H9 (cell line): ENCODE measurements at regions not wholly inside any gene's neighbourhood (a gene's known extent, or its start where the extent isn't known, plus 50 kb on each side); places are given as distances from the start of the nearest gene placed in this dataset.

ENCODE experiments used
- DNase-seq: peaks from one replicate; pipeline ENCODE4 v3.0.0-alpha.2; 2017
- H2AFZ ChIP-seq: one replicate; pipeline ENCODE4 v1.6.1; 2013; ENCODE audit warnings: mild to moderate bottlenecking, low read length, control low read depth, moderate library complexity
- H2AK5ac ChIP-seq: 2 replicates; pipeline ENCODE4 v1.6.1; 2013; ENCODE audit warnings: low read length, control low read depth, mixed read lengths; ENCODE audit not compliant: insufficient read length
- H2BK120ac ChIP-seq: one replicate; pipeline ENCODE4 v1.6.1; 2013; ENCODE audit warnings: low read depth, mild to moderate bottlenecking, low read length, control low read depth, inconsistent platforms; ENCODE audit not compliant: poor library complexity, severe bottlenecking
- H2BK12ac ChIP-seq: 2 replicates; pipeline ENCODE4 v1.6.1; 2013; ENCODE audit warnings: low read length, control low read depth, mixed read lengths, low read depth; ENCODE audit not compliant: insufficient read length
- H2BK15ac ChIP-seq: 2 replicates; pipeline ENCODE4 v1.6.1; 2013; ENCODE audit warnings: low read depth, low read length, control low read depth
- H2BK20ac ChIP-seq: one replicate; pipeline ENCODE4 v1.6.1; 2013; ENCODE audit warnings: low read depth, mild to moderate bottlenecking, low read length, control low read depth, inconsistent platforms; ENCODE audit not compliant: poor library complexity, severe bottlenecking
- H2BK5ac ChIP-seq: 2 replicates; pipeline ENCODE4 v1.6.1; 2013; ENCODE audit warnings: low read length, control low read depth, mixed read lengths; ENCODE audit not compliant: insufficient read length
- H3K14ac ChIP-seq: 2 replicates; pipeline ENCODE4 v1.6.1; 2013; ENCODE audit warnings: low read length, control low read depth; ENCODE audit not compliant: insufficient read depth
- H3K18ac ChIP-seq: 2 replicates; pipeline ENCODE4 v1.6.1; 2013; ENCODE audit warnings: low read depth, mild to moderate bottlenecking, mixed read lengths, low read length, control low read depth; ENCODE audit not compliant: insufficient read length
- H3K23ac ChIP-seq: 2 replicates; pipeline ENCODE4 v1.6.1; 2013; ENCODE audit warnings: low read length, control low read depth, mixed read lengths, low read depth; ENCODE audit not compliant: insufficient read length
- H3K23me2 ChIP-seq: 2 replicates; pipeline ENCODE4 v1.6.1; 2013; ENCODE audit warnings: low read depth, mild to moderate bottlenecking, mixed read lengths, low read length, control low read depth; ENCODE audit not compliant: insufficient read length, poor library complexity, severe bottlenecking
- H3K27ac ChIP-seq: 2 replicates; pipeline ENCODE4 v1.5.1; 2013; ENCODE audit warnings: low read length, control low read depth, mixed read lengths, low read depth; ENCODE audit not compliant: insufficient read length
- H3K27me3 ChIP-seq: 2 replicates; pipeline ENCODE4 v1.6.1; 2013; ENCODE audit warnings: low read length, control low read depth, inconsistent platforms; ENCODE audit not compliant: insufficient read depth
- H3K4ac ChIP-seq: 2 replicates; pipeline ENCODE4 v1.6.1; 2013; ENCODE audit warnings: low read depth, mild to moderate bottlenecking, control low read depth, inconsistent platforms, low read length, moderate library complexity
- H3K4me1 ChIP-seq: 2 replicates; pipeline ENCODE4 v1.6.1; 2013; ENCODE audit warnings: low read length, control low read depth, inconsistent platforms; ENCODE audit not compliant: insufficient read depth
- H3K4me2 ChIP-seq: 2 replicates; pipeline ENCODE4 v1.6.1; 2013; ENCODE audit warnings: low read length, control low read depth, mixed read lengths; ENCODE audit not compliant: insufficient read length, insufficient read depth
- H3K56ac ChIP-seq: 2 replicates; pipeline ENCODE4 v1.6.1; 2013; ENCODE audit warnings: low read depth, mild to moderate bottlenecking, mixed read lengths, low read length, control low read depth; ENCODE audit not compliant: insufficient read length
- H3K79me1 ChIP-seq: 2 replicates; pipeline ENCODE4 v1.6.1; 2013; ENCODE audit warnings: low read depth, mild to moderate bottlenecking, moderate library complexity, low read length, control low read depth, inconsistent platforms; ENCODE audit not compliant: insufficient read depth, poor library complexity, severe bottlenecking
- H3K79me2 ChIP-seq: 2 replicates; pipeline ENCODE4 v1.6.1; 2013; ENCODE audit warnings: low read length, control low read depth, inconsistent platforms; ENCODE audit not compliant: insufficient read depth
- H3K9ac ChIP-seq: 2 replicates; pipeline ENCODE4 v1.6.1; 2013; ENCODE audit warnings: low read length, control low read depth, mixed read lengths; ENCODE audit not compliant: insufficient read length; ENCODE audit errors: extremely low read depth
- H3K9me3 ChIP-seq: one replicate; pipeline ENCODE4 v1.6.1; 2013; ENCODE audit warnings: low read depth, low read length, inconsistent platforms; ENCODE audit not compliant: control insufficient read depth
- H3T11ph ChIP-seq: one replicate; pipeline ENCODE4 v1.6.1; 2013; ENCODE audit warnings: mild to moderate bottlenecking, low read length, control low read depth, inconsistent platforms
- H4K20me1 ChIP-seq: one replicate; pipeline ENCODE4 v1.6.1; 2013; ENCODE audit not compliant: control insufficient read depth, insufficient read length, insufficient read depth
- H4K5ac ChIP-seq: 2 replicates; pipeline ENCODE4 v1.6.1; 2013; ENCODE audit warnings: low read depth, mild to moderate bottlenecking, mixed read lengths, low read length, control low read depth; ENCODE audit not compliant: insufficient read length
- H4K8ac ChIP-seq: replicated peaks from 2 replicates; pipeline ENCODE4 v1.6.1; 2013; ENCODE audit warnings: low read length, control low read depth, mixed read lengths, low read depth; ENCODE audit not compliant: insufficient read length
- H4K91ac ChIP-seq: 2 replicates; pipeline ENCODE4 v1.6.1; 2013; ENCODE audit warnings: low read depth, mild to moderate bottlenecking, moderate library complexity, mixed read lengths, low read length, control low read depth; ENCODE audit not compliant: insufficient read length
- H3K27ac Mint-ChIP-seq, 3 experiments: 2 replicates in 2 of 3; 3 replicates in 1 of 3; pipeline ENCODE4 v1.8.0; 2020 to 2021; ENCODE audit warnings: mixed read lengths in 3 of 3, mild to moderate bottlenecking in 1 of 3, moderate library complexity in 1 of 3
- H3K27me3 Mint-ChIP-seq: 2 replicates; pipeline ENCODE4 v1.8.0; 2021; ENCODE audit warnings: low read depth, mild to moderate bottlenecking, moderate library complexity, mixed read lengths
- H3K36me3 Mint-ChIP-seq, 3 experiments: 2 replicates in 2 of 3; 3 replicates in 1 of 3; pipeline ENCODE4 v1.8.0; 2020 to 2021; ENCODE audit warnings: low read depth in 3 of 3, mixed read lengths in 3 of 3; ENCODE audit not compliant: insufficient read depth in 1 of 3
- H3K4me1 Mint-ChIP-seq, 2 experiments: 2 replicates each; pipeline ENCODE4 v1.8.0; 2020; ENCODE audit warnings: mixed read lengths in 2 of 2
- H3K4me3 Mint-ChIP-seq, 2 experiments: 2 replicates in 1 of 2; 3 replicates in 1 of 2; pipeline ENCODE4 v1.8.0; 2020 to 2021; ENCODE audit warnings: mild to moderate bottlenecking in 2 of 2, mixed read lengths in 2 of 2, moderate library complexity in 1 of 2
- H3K9me3 Mint-ChIP-seq, 2 experiments: 2 replicates in 1 of 2; 3 replicates in 1 of 2; pipeline ENCODE4 v1.8.0; 2020; ENCODE audit warnings: mild to moderate bottlenecking in 2 of 2, mixed read lengths in 2 of 2, moderate library complexity in 1 of 2
- WGBS: extraction: QIAGEN DNeasy Blood & Tissue Kit; methylation state at CpG from one replicate; pipeline ENCODE4 v1.1.7; 2013; ENCODE audit warnings: missing lambda C conversion rate, low lambda C conversion rate, mixed read lengths; ENCODE audit not compliant: insufficient read length; ENCODE audit errors: extremely low coverage; 5-methylcytosine and 5-hydroxymethylcytosine counted together
- TF ChIP-seq, protein P1 (sequence below): fragments of 200-600 bp; sonication (generic); conservative IDR thresholded peaks from 3 replicates; pipeline ENCODE4 v1.8.0; 2021; ENCODE audit warnings: antibody characterized with exemption, mild to moderate bottlenecking

- DNase-seq, result no peak
- Histone ChIP-seq H2AFZ (no peak overlapping the region), H3K23me2 (no peaks in the 10 kb centered on the region), H3T11ph (no peak overlapping the region), H2AK5ac (no peak overlapping the region), H2BK5ac (no peak overlapping the region), H3K9ac (no peak overlapping the region), H3K56ac (no peak overlapping the region), H2BK120ac (no peak overlapping the region), H2BK20ac (no peak overlapping the region), H4K20me1 (no peaks in the 10 kb centered on the region), H4K8ac (no peak overlapping the region), H3K27me3 (no peaks in the 10 kb centered on the region), H3K14ac (no peak overlapping the region), H2BK15ac (no peak overlapping the region), H4K5ac (no peak overlapping the region), H3K4ac (no peak overlapping the region), H4K91ac (no peak overlapping the region), H3K27ac (no peak overlapping the region), H3K4me1 (no peaks in the 10 kb centered on the region), H3K4me2 (no peak overlapping the region), H3K79me2 (no peaks in the 10 kb centered on the region), H3K9me3 (no peaks in the 10 kb centered on the region), H3K18ac (no peak overlapping the region), H3K23ac (no peak overlapping the region), H2BK12ac (no peak overlapping the region), H3K79me1 (no peaks in the 10 kb centered on the region)
- Mint-ChIP-seq H3K9me3 (no peaks in the 10 kb centered on the region), H3K4me1 (no peaks in the 10 kb centered on the region), H3K4me3 (no peak overlapping the region), H3K36me3 (no peaks in the 10 kb centered on the region), H3K27ac (no peak overlapping the region), H3K27me3 (no peaks in the 10 kb centered on the region)
- WGBS, result no CpG with 5 or more reads among the region's 1 CpG
- TF ChIP-seq, protein P1, sequence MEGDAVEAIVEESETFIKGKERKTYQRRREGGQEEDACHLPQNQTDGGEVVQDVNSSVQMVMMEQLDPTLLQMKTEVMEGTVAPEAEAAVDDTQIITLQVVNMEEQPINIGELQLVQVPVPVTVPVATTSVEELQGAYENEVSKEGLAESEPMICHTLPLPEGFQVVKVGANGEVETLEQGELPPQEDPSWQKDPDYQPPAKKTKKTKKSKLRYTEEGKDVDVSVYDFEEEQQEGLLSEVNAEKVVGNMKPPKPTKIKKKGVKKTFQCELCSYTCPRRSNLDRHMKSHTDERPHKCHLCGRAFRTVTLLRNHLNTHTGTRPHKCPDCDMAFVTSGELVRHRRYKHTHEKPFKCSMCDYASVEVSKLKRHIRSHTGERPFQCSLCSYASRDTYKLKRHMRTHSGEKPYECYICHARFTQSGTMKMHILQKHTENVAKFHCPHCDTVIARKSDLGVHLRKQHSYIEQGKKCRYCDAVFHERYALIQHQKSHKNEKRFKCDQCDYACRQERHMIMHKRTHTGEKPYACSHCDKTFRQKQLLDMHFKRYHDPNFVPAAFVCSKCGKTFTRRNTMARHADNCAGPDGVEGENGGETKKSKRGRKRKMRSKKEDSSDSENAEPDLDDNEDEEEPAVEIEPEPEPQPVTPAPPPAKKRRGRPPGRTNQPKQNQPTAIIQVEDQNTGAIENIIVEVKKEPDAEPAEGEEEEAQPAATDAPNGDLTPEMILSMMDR, result no peak
Measured at GRCh38 chr14:44283836-44284235, 223.2 kb downstream of the FSCB start.
